ENCODE measurements at regions not wholly inside any gene's neighbourhood (a gene's known extent, or its start where the extent isn't known, plus 50 kb on each side); places are given as distances from the start of the nearest gene placed in this dataset.
"Not testable (repeated sequence)": the region's sequence is repeated elsewhere in the genome, so short reads cannot be mapped to it uniquely, and the experiment has no call there.

- Mint-ChIP-seq H3K27ac (no peak overlapping the region), H3K4me1 (ENCODE audit: low read depth) (no peaks in the 10 kb centered on the region), H3K9me3 (no peaks in the 10 kb centered on the region), H3K27me3 (ENCODE audit: insufficient read depth) (peaks cover 4% of the 10 kb centered on the region), H3K4me3 (no peak overlapping the region), H3K36me3 (ENCODE audit: low read depth) (no peaks in the 10 kb centered on the region)
- intact Hi-C loops (cut with micrococcal nuclease) = no loop called here
- DNase-seq (ENCODE audit: low spot score) = no peak
Measured at GRCh38 chr21:35982717-35983116, 77.6 kb downstream of the SETD4 start.

DNA sequence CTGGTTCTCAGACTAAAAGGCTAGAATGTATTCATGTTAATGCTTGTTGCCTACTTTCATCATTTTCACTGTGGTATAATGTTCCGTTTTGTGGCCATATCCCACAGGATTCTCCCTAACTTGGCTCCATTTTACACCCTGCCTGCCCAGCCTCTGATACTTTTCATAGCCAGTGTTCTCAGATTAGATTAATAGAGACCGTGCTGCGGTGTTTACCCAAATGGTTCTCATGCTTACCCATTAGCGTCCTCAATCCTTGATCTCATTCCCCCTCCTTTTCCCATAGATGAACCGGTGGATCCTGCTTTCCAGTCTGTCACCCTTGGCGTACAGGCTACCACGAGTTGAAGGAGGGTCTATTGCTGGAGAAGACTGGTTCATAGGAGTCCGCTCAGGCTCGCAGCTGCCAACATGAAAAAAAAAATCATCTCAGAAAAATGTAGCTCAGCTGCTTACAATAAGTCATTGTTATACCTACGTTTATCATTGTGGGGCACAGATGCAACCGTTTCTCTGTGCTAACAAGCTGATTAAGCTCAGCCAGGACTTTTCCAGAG lies 78.7 kb downstream of the SETD4 start:
- DNase-seq (ENCODE audit: low spot score) = no peak
- Mint-ChIP-seq H3K9me3 (no peaks in the 10 kb centered on the region), H3K36me3 (ENCODE audit: low read depth) (no peaks in the 10 kb centered on the region), H3K4me3 (no peak overlapping the region), H3K4me1 (ENCODE audit: low read depth) (no peaks in the 10 kb centered on the region), H3K27ac (no peak overlapping the region), H3K27me3 (ENCODE audit: insufficient read depth) (peaks cover 4% of the 10 kb centered on the region)
- intact Hi-C loops (cut with micrococcal nuclease) = no loop called here

DNA sequence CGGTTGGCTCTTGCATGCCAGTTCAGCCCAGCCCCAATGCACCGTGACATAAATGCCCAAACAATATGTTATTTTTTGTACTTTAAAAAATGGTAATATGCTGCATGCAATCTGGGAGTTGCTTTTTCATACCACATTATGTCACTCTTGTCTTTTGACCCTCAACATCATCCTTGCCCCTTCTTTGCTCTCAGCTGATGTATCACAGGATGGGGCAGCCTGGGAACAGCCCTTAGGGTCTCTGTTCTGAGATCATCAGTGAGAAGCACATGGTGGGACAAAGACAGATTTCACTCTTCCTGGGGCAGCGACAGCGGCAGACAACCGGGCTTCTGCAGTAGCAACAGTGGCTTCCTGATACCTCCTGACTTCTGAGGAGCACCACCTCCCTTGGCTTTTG lies 79.5 kb downstream of the SETD4 start:
- H3K27me3 Mint-ChIP-seq (ENCODE audit: insufficient read depth) = peaks cover 4% of the 10 kb centered on the region
- H3K4me3 Mint-ChIP-seq = no peak overlapping the region
- H3K4me1 Mint-ChIP-seq (ENCODE audit: low read depth) = no peaks in the 10 kb centered on the region
- no peaks in the 10 kb centered on the region for H3K36me3 Mint-ChIP-seq (ENCODE audit: low read depth)
- no peak overlapping the region for H3K27ac Mint-ChIP-seq
- intact Hi-C loops (cut with micrococcal nuclease) = no loop called here
- H3K9me3 Mint-ChIP-seq = no peaks in the 10 kb centered on the region
- no peak for DNase-seq (ENCODE audit: low spot score)

GRCh38 chr21:35977860-35978259 lies 82.5 kb downstream of the SETD4 start:
- H3K36me3 Mint-ChIP-seq (ENCODE audit: low read depth); DNase-seq (ENCODE audit: low spot score); H3K4me1 Mint-ChIP-seq (ENCODE audit: low read depth); H3K27ac Mint-ChIP-seq; H3K4me3 Mint-ChIP-seq; H3K9me3 Mint-ChIP-seq; H3K27me3 Mint-ChIP-seq (ENCODE audit: insufficient read depth); intact Hi-C loops (cut with micrococcal nuclease): not testable (repeated sequence)

DNA sequence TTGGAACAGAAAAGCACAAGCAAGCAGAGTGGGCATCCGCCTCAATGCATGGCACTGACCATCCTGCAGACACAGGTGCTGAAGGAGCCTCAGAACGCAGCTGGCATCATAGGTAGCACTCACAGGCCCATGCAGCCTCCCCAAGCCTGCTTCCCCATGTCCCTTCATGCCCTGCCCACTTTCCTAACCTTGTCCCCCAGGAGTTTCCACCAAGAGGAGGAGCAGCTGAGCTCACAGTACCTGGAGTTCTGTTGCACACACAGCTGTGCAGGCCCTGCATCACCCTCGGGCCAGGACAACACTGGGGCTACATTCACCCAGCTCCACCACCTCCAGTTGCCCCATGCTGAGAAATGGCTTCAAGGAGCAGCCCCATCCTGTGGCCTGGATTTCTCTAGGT lies 83.4 kb downstream of the SETD4 start:
- H3K36me3 Mint-ChIP-seq (ENCODE audit: low read depth) = no peaks in the 10 kb centered on the region
- intact Hi-C loops (cut with micrococcal nuclease) = no loop called here
- H3K4me1 Mint-ChIP-seq (ENCODE audit: low read depth) = no peaks in the 10 kb centered on the region
- DNase-seq (ENCODE audit: low spot score) = no peak
- H3K27ac Mint-ChIP-seq = no peak overlapping the region
- H3K4me3 Mint-ChIP-seq = no peak overlapping the region
- H3K27me3 Mint-ChIP-seq (ENCODE audit: insufficient read depth) = peaks cover 4% of the 10 kb centered on the region
- no peaks in the 10 kb centered on the region for H3K9me3 Mint-ChIP-seq

- no peak overlapping the region for H3K4me3 Mint-ChIP-seq
- no peak for DNase-seq (ENCODE audit: low spot score)
- H3K36me3 Mint-ChIP-seq (ENCODE audit: low read depth) = no peaks in the 10 kb centered on the region
- intact Hi-C loops (cut with micrococcal nuclease) = no loop called here
- no peaks in the 10 kb centered on the region for H3K9me3 Mint-ChIP-seq
- peaks cover 4% of the 10 kb centered on the region for H3K27me3 Mint-ChIP-seq (ENCODE audit: insufficient read depth)
- no peak overlapping the region for H3K27ac Mint-ChIP-seq
- no peaks in the 10 kb centered on the region for H3K4me1 Mint-ChIP-seq (ENCODE audit: low read depth)
Measured at GRCh38 chr21:35976481-35976880, 83.8 kb downstream of the SETD4 start.

- peaks cover 4% of the 10 kb centered on the region for H3K27me3 Mint-ChIP-seq (ENCODE audit: insufficient read depth)
- no peak for DNase-seq (ENCODE audit: low spot score)
- no peaks in the 10 kb centered on the region for H3K9me3 Mint-ChIP-seq
- intact Hi-C loops (cut with micrococcal nuclease) = no loop called here
- no peak overlapping the region for H3K4me3 Mint-ChIP-seq
- H3K4me1 Mint-ChIP-seq (ENCODE audit: low read depth) = no peaks in the 10 kb centered on the region
- no peak overlapping the region for H3K27ac Mint-ChIP-seq
- no peaks in the 10 kb centered on the region for H3K36me3 Mint-ChIP-seq (ENCODE audit: low read depth)
Measured at GRCh38 chr21:35974775-35975174, 85.6 kb downstream of the SETD4 start.

DNA sequence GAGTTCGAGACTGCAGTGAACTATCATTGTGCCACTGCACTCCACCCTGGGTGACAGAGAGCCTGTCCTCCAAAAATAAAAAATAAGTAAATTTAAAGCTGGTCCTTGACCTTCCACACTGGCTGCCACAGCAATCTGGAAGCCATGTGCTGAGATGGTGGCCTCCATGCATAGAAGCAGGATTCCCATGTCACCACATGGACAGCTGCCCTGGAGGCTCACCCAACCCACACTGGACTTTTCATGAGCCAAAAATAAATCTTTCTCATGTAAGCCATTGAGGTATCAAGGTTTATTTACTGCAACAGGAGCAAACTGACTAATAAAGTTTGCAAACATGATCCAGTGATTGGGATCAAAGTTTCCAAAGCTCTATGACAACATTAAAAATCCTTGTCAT lies 88.5 kb downstream of the SETD4 start:
- intact Hi-C loops (cut with micrococcal nuclease) = no loop called here
- H3K36me3 Mint-ChIP-seq (ENCODE audit: low read depth) = no peaks in the 10 kb centered on the region
- H3K27ac Mint-ChIP-seq = no peak overlapping the region
- no peak for DNase-seq (ENCODE audit: low spot score)
- no peak overlapping the region for H3K4me3 Mint-ChIP-seq
- H3K4me1 Mint-ChIP-seq (ENCODE audit: low read depth) = no peaks in the 10 kb centered on the region
- no peaks in the 10 kb centered on the region for H3K27me3 Mint-ChIP-seq (ENCODE audit: insufficient read depth)
- H3K9me3 Mint-ChIP-seq = no peaks in the 10 kb centered on the region

DNA sequence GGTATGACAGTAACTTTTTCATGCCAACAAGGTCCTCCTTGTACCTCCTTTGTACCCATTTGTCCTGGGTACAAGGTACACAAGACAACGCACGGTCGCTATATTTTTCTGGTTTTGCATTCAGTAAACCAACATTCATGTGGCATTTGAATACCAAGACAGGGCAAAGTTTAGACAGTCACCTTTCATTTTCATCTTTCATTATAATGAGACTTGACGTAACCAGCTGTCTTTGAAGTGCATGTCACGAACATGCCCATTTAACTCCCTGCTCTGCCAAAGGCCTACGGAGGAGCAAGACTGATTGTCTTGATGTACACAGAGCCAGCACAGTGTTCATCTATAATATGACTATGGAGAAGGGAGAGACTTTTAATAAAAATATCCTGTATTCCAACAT lies 91.0 kb downstream of the SETD4 start:
- Mint-ChIP-seq H3K27ac (no peak overlapping the region), H3K27me3 (ENCODE audit: insufficient read depth) (no peaks in the 10 kb centered on the region), H3K36me3 (ENCODE audit: low read depth) (no peaks in the 10 kb centered on the region), H3K4me1 (ENCODE audit: low read depth) (no peaks in the 10 kb centered on the region), H3K9me3 (no peaks in the 10 kb centered on the region), H3K4me3 (no peak overlapping the region)
- DNase-seq (ENCODE audit: low spot score) = no peak
- intact Hi-C loops (cut with micrococcal nuclease) = no loop called here

DNA sequence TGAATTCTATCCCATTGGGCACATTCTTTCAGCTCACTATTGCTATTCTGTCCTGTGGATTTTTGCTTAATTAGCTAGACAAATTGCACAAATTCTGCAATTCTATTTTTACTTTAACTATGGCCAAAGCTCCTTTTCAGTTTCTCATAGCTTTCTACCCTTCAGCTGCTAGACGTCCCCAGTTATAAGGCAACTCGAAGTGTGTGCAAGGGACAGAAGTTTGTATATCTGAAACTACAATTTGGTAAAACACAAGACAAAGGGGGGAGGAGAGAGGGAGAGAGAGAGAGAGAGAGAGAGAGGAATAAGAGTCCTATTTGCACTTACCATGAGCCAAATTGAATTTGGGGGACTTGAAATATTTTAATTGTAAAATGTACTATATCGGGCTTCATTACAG lies 91.8 kb downstream of the SETD4 start:
- intact Hi-C loops (cut with micrococcal nuclease) = no loop called here
- no peaks in the 10 kb centered on the region for H3K36me3 Mint-ChIP-seq (ENCODE audit: low read depth)
- no peak overlapping the region for H3K27ac Mint-ChIP-seq
- H3K27me3 Mint-ChIP-seq (ENCODE audit: insufficient read depth) = no peaks in the 10 kb centered on the region
- no peaks in the 10 kb centered on the region for H3K4me1 Mint-ChIP-seq (ENCODE audit: low read depth)
- no peaks in the 10 kb centered on the region for H3K9me3 Mint-ChIP-seq
- no peak for DNase-seq (ENCODE audit: low spot score)
- no peak overlapping the region for H3K4me3 Mint-ChIP-seq

DNA sequence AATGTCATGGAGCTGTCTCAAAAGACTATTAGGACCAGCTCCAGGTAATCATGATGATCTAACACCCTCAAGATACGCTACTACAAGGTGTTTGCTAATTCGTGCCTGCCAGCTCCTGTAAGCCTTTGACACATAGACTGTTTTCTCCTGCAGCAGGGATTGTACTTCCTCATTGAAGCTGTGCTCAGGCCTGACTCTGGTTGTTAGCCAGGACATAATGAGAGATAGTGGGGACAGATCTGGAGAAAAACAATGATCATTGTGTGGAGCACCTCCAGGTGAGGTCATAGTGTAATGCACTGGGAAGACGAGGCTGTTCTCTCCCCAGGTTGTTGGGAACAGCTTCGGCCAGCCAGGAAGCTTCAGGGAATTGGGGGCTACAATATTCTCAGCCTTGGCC lies 94.6 kb downstream of the SETD4 start:
- no peaks in the 10 kb centered on the region for H3K4me1 Mint-ChIP-seq (ENCODE audit: low read depth)
- no peaks in the 10 kb centered on the region for H3K27me3 Mint-ChIP-seq (ENCODE audit: insufficient read depth)
- no peak overlapping the region for H3K4me3 Mint-ChIP-seq
- H3K27ac Mint-ChIP-seq = no peak overlapping the region
- no peaks in the 10 kb centered on the region for H3K36me3 Mint-ChIP-seq (ENCODE audit: low read depth)
- no peaks in the 10 kb centered on the region for H3K9me3 Mint-ChIP-seq
- DNase-seq (ENCODE audit: low spot score) = no peak
- intact Hi-C loops (cut with micrococcal nuclease) = no loop called here

GRCh38 chr21:35963920-35964451 lies 96.3 kb downstream of the SETD4 start:
- intact Hi-C loops (cut with micrococcal nuclease) = no loop called here
- no peak for DNase-seq (ENCODE audit: low spot score)
- H3K27me3 Mint-ChIP-seq (ENCODE audit: insufficient read depth) = peaks cover 4% of the 10 kb centered on the region
- no peaks in the 10 kb centered on the region for H3K4me1 Mint-ChIP-seq (ENCODE audit: low read depth)
- no peak overlapping the region for H3K27ac Mint-ChIP-seq
- H3K4me3 Mint-ChIP-seq = no peak overlapping the region
- H3K9me3 Mint-ChIP-seq = no peaks in the 10 kb centered on the region
- no peaks in the 10 kb centered on the region for H3K36me3 Mint-ChIP-seq (ENCODE audit: low read depth)

DNA sequence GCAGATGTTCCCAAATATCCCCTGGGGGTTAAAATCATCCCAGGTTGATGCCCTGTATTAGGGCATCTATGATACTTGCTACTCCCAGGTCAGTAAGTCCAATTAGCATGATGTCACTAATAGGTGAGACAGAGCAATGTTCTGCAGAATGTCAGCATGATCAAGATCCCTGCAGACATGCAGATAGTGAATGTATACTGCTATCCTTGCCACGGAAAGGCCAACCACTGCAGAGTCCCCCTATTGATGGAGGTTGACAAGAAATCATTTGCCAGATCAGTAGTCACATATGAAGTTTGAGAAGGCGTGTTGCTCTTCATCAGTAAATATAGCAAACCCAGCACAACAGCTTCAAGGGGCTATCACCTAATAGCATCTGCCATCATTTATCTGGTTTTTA lies 97.4 kb downstream of the SETD4 start:
- H3K4me1 Mint-ChIP-seq (ENCODE audit: low read depth) = no peaks in the 10 kb centered on the region
- intact Hi-C loops (cut with micrococcal nuclease) = no loop called here
- no peaks in the 10 kb centered on the region for H3K9me3 Mint-ChIP-seq
- no peak for DNase-seq (ENCODE audit: low spot score)
- no peak overlapping the region for H3K4me3 Mint-ChIP-seq
- peaks cover 4% of the 10 kb centered on the region for H3K27me3 Mint-ChIP-seq (ENCODE audit: insufficient read depth)
- no peak overlapping the region for H3K27ac Mint-ChIP-seq
- no peaks in the 10 kb centered on the region for H3K36me3 Mint-ChIP-seq (ENCODE audit: low read depth)

GRCh38 chr21:35954066-35954465 lies 106.3 kb downstream of the SETD4 start:
- no peak overlapping the region for H3K4me3 Mint-ChIP-seq
- H3K36me3 Mint-ChIP-seq (ENCODE audit: low read depth) = no peaks in the 10 kb centered on the region
- H3K4me1 Mint-ChIP-seq (ENCODE audit: low read depth) = no peaks in the 10 kb centered on the region
- no peak overlapping the region for H3K27ac Mint-ChIP-seq
- DNase-seq (ENCODE audit: low spot score) = no peak
- H3K27me3 Mint-ChIP-seq (ENCODE audit: insufficient read depth) = peaks cover 7% of the 10 kb centered on the region
- no peaks in the 10 kb centered on the region for H3K9me3 Mint-ChIP-seq
- intact Hi-C loops (cut with micrococcal nuclease) = no loop called here
